ENCODE measurements at regions not wholly inside any gene's neighbourhood (a gene's known extent, or its start where the extent isn't known, plus 50 kb on each side); places are given as distances from the start of the nearest gene placed in this dataset.

- Mint-ChIP-seq H3K4me1 (no peaks in the 10 kb centered on the region), H3K36me3 (ENCODE audit: low read depth) (peaks cover 2% of the 10 kb centered on the region), H3K27me3 (peaks cover 78% of the 10 kb centered on the region), H3K27ac (no peak overlapping the region), H3K4me3 (no peak overlapping the region)
- no peaks in the 10 kb centered on the region for H3K9me3 ChIP-seq (ENCODE audit: control insufficient read depth, low read length, poor library complexity, severe bottlenecking)
- ATAC-seq (no peak), DNase-seq (no peak)
Observed at GRCh38 chr15:29919380-29919881, 97.2 kb upstream of the TJP1 start.

- ATAC-seq (no peak), DNase-seq (no peak)
- H3K9me3 ChIP-seq (ENCODE audit: control insufficient read depth, low read length, poor library complexity, severe bottlenecking), result no peaks in the 10 kb centered on the region
- H3K27ac Mint-ChIP-seq, result no peak overlapping the region
- H3K4me3 Mint-ChIP-seq, result no peak overlapping the region
- peaks cover 2% of the 10 kb centered on the region for H3K36me3 Mint-ChIP-seq (ENCODE audit: low read depth)
- H3K4me1 Mint-ChIP-seq, result no peaks in the 10 kb centered on the region
- H3K27me3 Mint-ChIP-seq, result peaks cover 75% of the 10 kb centered on the region
Observed at GRCh38 chr15:29917600-29918597, 95.6 kb upstream of the TJP1 start.

- DNase-seq (no peak), ATAC-seq (no peak)
- H3K27me3 Mint-ChIP-seq, result peaks cover 41% of the 10 kb centered on the region
- no peak overlapping the region for H3K4me3 Mint-ChIP-seq
- no peaks in the 10 kb centered on the region for H3K9me3 ChIP-seq (ENCODE audit: control insufficient read depth, low read length, poor library complexity, severe bottlenecking)
- H3K27ac Mint-ChIP-seq, result no peak overlapping the region
- H3K36me3 Mint-ChIP-seq (ENCODE audit: low read depth), result no peaks in the 10 kb centered on the region
- no peaks in the 10 kb centered on the region for H3K4me1 Mint-ChIP-seq
Observed at GRCh38 chr15:29914511-29914926, 92.3 kb upstream of the TJP1 start.

DNA sequence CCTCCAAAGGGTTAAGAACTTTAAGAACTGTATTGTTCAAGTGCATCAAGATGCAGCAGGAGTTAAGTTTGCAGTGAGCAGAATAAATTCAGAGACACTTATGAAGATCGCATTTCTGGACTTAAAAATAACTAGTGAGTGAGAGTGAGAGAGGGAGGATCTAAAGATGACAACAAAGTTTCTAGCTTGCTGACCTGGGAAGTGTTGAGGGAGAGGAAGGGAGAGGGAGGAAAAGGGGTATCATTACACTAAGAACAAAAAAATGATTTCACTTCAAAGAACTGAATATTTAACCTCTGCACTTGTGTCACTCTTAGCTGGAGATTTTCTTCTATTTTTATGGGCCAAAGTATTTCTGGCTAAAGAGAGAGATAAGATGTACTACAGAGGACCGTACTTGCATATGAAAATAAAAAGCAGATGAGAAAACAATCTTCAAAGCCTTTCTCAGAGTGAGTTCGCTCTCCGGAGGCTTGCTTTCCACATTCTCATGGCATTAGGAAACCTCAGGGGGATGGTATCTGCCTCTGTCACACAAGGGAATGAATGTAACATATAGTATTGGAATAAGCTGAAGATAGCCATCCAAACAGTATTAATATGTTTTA is 91.4 kb upstream of the TJP1 start:
- H3K9me3 ChIP-seq (ENCODE audit: control insufficient read depth, low read length, poor library complexity, severe bottlenecking), result no peaks in the 10 kb centered on the region
- Mint-ChIP-seq H3K27me3 (peaks cover 33% of the 10 kb centered on the region), H3K4me3 (no peak overlapping the region), H3K36me3 (ENCODE audit: low read depth) (no peaks in the 10 kb centered on the region), H3K27ac (no peak overlapping the region), H3K4me1 (no peaks in the 10 kb centered on the region)
- no peak for ATAC-seq
- DNase-seq, result no peak

DNA sequence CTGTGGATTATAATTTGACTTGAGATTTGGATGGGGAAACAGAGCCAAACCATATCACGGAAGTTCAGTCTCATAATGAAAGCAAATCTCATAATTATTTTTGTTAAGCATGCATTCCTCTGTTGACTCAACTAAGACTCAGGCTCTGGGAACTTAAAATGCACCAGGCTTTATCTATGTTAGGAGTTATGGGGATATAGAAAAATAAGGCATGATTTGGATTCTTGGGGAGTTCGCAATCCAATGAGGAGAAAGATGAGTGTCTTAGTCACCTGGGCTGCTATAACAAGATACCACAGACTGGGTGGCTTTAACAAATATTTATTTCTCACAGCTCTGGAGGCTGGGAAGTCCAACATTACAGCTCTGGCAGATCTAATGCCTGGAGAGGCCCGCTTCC is 89.4 kb upstream of the TJP1 start:
- Mint-ChIP-seq H3K4me3 (no peak overlapping the region), H3K4me1 (no peaks in the 10 kb centered on the region), H3K27ac (no peak overlapping the region), H3K27me3 (peaks cover 14% of the 10 kb centered on the region), H3K36me3 (ENCODE audit: low read depth) (no peaks in the 10 kb centered on the region)
- DNase-seq (no peak), ATAC-seq (no peak)
- no peaks in the 10 kb centered on the region for H3K9me3 ChIP-seq (ENCODE audit: control insufficient read depth, low read length, poor library complexity, severe bottlenecking)

- Mint-ChIP-seq H3K36me3 (ENCODE audit: low read depth) (no peaks in the 10 kb centered on the region), H3K27ac (no peak overlapping the region), H3K4me1 (no peaks in the 10 kb centered on the region), H3K4me3 (no peak overlapping the region), H3K27me3 (peaks cover 19% of the 10 kb centered on the region)
- DNase-seq (no peak), ATAC-seq (no peak)
- H3K9me3 ChIP-seq (ENCODE audit: control insufficient read depth, low read length, poor library complexity, severe bottlenecking), result no peaks in the 10 kb centered on the region
Observed at GRCh38 chr15:29910068-29910467, 87.8 kb upstream of the TJP1 start.

GRCh38 chr15:29904757-29905417 is 82.6 kb upstream of the TJP1 start:
- H3K4me3 Mint-ChIP-seq, result no peak overlapping the region
- peaks cover 35% of the 10 kb centered on the region for H3K27me3 Mint-ChIP-seq
- DNase-seq (no peak), ATAC-seq (no peak)
- H3K36me3 Mint-ChIP-seq (ENCODE audit: low read depth), result no peaks in the 10 kb centered on the region
- H3K4me1 Mint-ChIP-seq, result no peaks in the 10 kb centered on the region
- H3K9me3 ChIP-seq (ENCODE audit: control insufficient read depth, low read length, poor library complexity, severe bottlenecking), result no peaks in the 10 kb centered on the region
- H3K27ac Mint-ChIP-seq, result no peak overlapping the region

DNA sequence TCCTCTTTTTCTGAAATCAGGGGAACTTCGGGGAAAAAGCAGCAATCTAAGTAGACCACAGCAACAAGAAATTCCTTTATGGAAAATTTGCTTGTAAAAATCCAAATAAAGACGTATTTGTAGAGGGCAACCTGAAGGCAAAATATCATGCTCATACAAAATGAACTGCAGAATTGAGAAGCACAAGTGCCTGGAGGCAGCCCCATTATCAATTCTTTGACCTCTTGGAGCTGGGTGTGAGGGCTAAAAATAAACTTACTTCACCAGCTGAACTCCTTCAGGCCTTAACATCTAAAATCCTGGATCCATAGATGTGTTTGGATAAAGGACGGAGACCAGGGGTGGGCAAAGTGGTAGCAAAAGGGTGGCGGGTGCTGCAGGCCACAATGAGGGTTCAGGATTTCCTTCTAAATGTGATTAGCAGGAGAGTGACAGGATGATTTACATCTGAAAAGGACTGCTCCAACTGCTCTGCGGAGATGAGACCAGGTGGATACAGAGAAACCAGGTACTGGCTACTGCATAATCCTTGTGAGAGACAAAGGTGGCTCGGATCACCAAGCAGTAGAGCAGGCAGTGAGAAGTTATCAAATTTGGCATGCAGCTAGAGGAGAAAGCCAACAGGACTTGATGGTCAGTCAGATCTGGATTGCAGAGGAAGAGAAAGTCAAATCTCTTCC is 81.7 kb upstream of the TJP1 start:
- no peak for ATAC-seq
- Mint-ChIP-seq H3K36me3 (ENCODE audit: low read depth) (no peaks in the 10 kb centered on the region), H3K27me3 (peaks cover 39% of the 10 kb centered on the region), H3K27ac (no peak overlapping the region), H3K4me3 (no peak overlapping the region), H3K4me1 (no peaks in the 10 kb centered on the region)
- H3K9me3 ChIP-seq (ENCODE audit: control insufficient read depth, low read length, poor library complexity, severe bottlenecking), result no peaks in the 10 kb centered on the region
- DNase-seq, result no peak

DNA sequence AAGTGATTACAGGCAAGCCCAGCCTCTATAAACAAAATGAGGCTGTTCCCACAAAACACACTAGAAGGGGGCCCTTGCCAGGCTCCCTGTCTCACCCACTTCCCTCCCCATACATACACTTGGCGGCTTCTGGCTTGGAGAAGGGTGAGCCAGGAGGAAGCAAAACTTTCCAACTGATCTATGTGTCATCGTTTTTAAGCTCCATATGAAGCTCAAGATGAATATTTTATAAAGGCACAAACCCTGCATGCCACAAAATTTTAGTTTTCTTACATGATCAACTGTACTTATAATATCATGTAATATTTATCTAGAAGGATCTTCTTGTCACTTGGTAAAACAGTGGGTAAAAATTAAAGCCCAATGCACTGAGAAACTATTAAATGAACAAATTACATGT is 80.8 kb upstream of the TJP1 start:
- peaks cover 39% of the 10 kb centered on the region for H3K27me3 Mint-ChIP-seq
- ATAC-seq (no peak), DNase-seq (no peak)
- H3K9me3 ChIP-seq (ENCODE audit: control insufficient read depth, low read length, poor library complexity, severe bottlenecking), result no peaks in the 10 kb centered on the region
- no peak overlapping the region for H3K27ac Mint-ChIP-seq
- H3K4me3 Mint-ChIP-seq, result no peak overlapping the region
- H3K4me1 Mint-ChIP-seq, result no peaks in the 10 kb centered on the region
- H3K36me3 Mint-ChIP-seq (ENCODE audit: low read depth), result no peaks in the 10 kb centered on the region

- H3K4me1 Mint-ChIP-seq, result no peaks in the 10 kb centered on the region
Observed at GRCh38 chr15:29900237-29901189, 78.2 kb upstream of the TJP1 start.

GRCh38 chr15:29896062-29896461 is 73.8 kb upstream of the TJP1 start:
- H3K27ac Mint-ChIP-seq, result no peak overlapping the region
- no peaks in the 10 kb centered on the region for H3K36me3 Mint-ChIP-seq (ENCODE audit: low read depth)
- no peak for ATAC-seq
- no peaks in the 10 kb centered on the region for H3K4me1 Mint-ChIP-seq
- DNase-seq, result no peak
- H3K4me3 Mint-ChIP-seq, result no peak overlapping the region
- H3K27me3 Mint-ChIP-seq, result peaks cover 16% of the 10 kb centered on the region
- H3K9me3 ChIP-seq (ENCODE audit: control insufficient read depth, low read length, poor library complexity, severe bottlenecking), result no peaks in the 10 kb centered on the region

More at GRCh38 chr15:29900237-29901189, 78.2 kb upstream of the TJP1 start:
- H3K4me3 Mint-ChIP-seq, result no peak overlapping the region
- DNase-seq (no peak), ATAC-seq (no peak)
- H3K36me3 Mint-ChIP-seq (ENCODE audit: low read depth), result no peaks in the 10 kb centered on the region
- peaks cover 34% of the 10 kb centered on the region for H3K27me3 Mint-ChIP-seq
- H3K9me3 ChIP-seq (ENCODE audit: control insufficient read depth, low read length, poor library complexity, severe bottlenecking), result no peaks in the 10 kb centered on the region
- H3K27ac Mint-ChIP-seq, result no peak overlapping the region

GRCh38 chr15:29891096-29891457 is 68.8 kb upstream of the TJP1 start:
- Mint-ChIP-seq H3K4me3 (no peak overlapping the region), H3K27ac (no peak overlapping the region), H3K27me3 (peaks cover 18% of the 10 kb centered on the region), H3K4me1 (no peaks in the 10 kb centered on the region), H3K36me3 (ENCODE audit: low read depth) (no peaks in the 10 kb centered on the region)
- H3K9me3 ChIP-seq (ENCODE audit: control insufficient read depth, low read length, poor library complexity, severe bottlenecking), result no peaks in the 10 kb centered on the region
- DNase-seq (no peak), ATAC-seq (no peak)

All from T-helper 17 cell (primary cell).